OCI-LY7 (cell line): ENCODE measurements at regions not wholly inside any gene's neighbourhood (a gene's known extent, or its start where the extent isn't known, plus 50 kb on each side); places are given as distances from the start of the nearest gene placed in this dataset.

Experiments used
- CTCF ChIP-seq: fragments of 200-600 bp; sonication (generic); conservative IDR thresholded peaks from 2 replicates; pipeline ENCODE4 v1.5.1; 2014; ENCODE audit warnings: mild to moderate bottlenecking, antibody characterized with exemption, low read length, moderate library complexity, mixed read lengths
- EZH2phosphoT487 ChIP-seq: fragments of 200-600 bp; sonication (generic); IDR thresholded peaks from 2 replicates; pipeline ENCODE4 v1.6.1; 2018; ENCODE audit warnings: low read depth, borderline replicate concordance, mild to moderate bottlenecking, mixed run types, antibody characterized with exemption, low read length, moderate library complexity, mixed read lengths

GRCh38 chr6:147621263-147621662 is 112.8 kb downstream of the SAMD5 start:
- no peak for TF ChIP-seq CTCF
- TF ChIP-seq EZH2phosphoT487, result no peak
